HL-60 (cell line): ENCODE measurements at regions not wholly inside any gene's neighbourhood (a gene's known extent, or its start where the extent isn't known, plus 50 kb on each side); places are given as distances from the start of the nearest gene placed in this dataset.
A peak's percentile ranks its signal among the peaks of the same experiment; 100 is the strongest.

Experiments used
- DNase-seq, 2 experiments: peaks; one replicate each; pipeline ENCODE4 v3.0.0-alpha.2; 2010 to 2020; ENCODE audit warnings: low read depth in 1 of 2, low spot score in 1 of 2
- H3K27ac ChIP-seq: fragments of 250-450 bp; sonication (Bioruptor Pico); replicated peaks from 2 replicates; pipeline ENCODE4 v1.5.1; 2020; ENCODE audit warnings: mild to moderate bottlenecking, moderate library complexity
- H3K27me3 ChIP-seq: fragments of 250-450 bp; sonication (Bioruptor Pico); 2 replicates; pipeline ENCODE4 v1.5.1; 2021; ENCODE audit warnings: mild to moderate bottlenecking, moderate library complexity; ENCODE audit not compliant: insufficient read depth, poor library complexity, severe bottlenecking
- H3K4me3 ChIP-seq: replicated peaks from 2 replicates; pipeline ENCODE4 v1.5.1; 2011; ENCODE audit warnings: mild to moderate bottlenecking, control low read depth, low read length; ENCODE audit not compliant: insufficient read depth
- GABPA ChIP-seq: IDR thresholded peaks from 2 replicates; pipeline ENCODE4 v1.6.1; 2012; ENCODE audit warnings: low read depth
- POLR2AphosphoS5 ChIP-seq: IDR thresholded peaks from 2 replicates; pipeline ENCODE4 v1.6.1; 2012; ENCODE audit warnings: low read depth
- REST ChIP-seq: IDR thresholded peaks from 2 replicates; pipeline ENCODE4 v1.6.1; 2012; ENCODE audit warnings: low read depth; ENCODE audit not compliant: insufficient replicate concordance
- SPI1 ChIP-seq: IDR thresholded peaks from 2 replicates; pipeline ENCODE4 v1.6.1; 2012; ENCODE audit warnings: low read depth, mild to moderate bottlenecking, borderline replicate concordance
- TF ChIP-seq, protein P1 (sequence below): IDR thresholded peaks from one replicate; pipeline ENCODE4 v1.5.1; 2011; ENCODE audit warnings: low read length, control low read depth, inconsistent platforms; ENCODE audit not compliant: insufficient read depth

GRCh38 chr4:152064282-152064681 is 303.5 kb upstream of the GATB start:
- Histone ChIP-seq H3K27me3 (no peaks in the 10 kb centered on the region), H3K4me3 (no peak overlapping the region), H3K27ac (no peak overlapping the region)
- no peak for DNase-seq
- TF ChIP-seq REST, result no peak
- no peak for TF ChIP-seq POLR2AphosphoS5
- TF ChIP-seq, protein P1, sequence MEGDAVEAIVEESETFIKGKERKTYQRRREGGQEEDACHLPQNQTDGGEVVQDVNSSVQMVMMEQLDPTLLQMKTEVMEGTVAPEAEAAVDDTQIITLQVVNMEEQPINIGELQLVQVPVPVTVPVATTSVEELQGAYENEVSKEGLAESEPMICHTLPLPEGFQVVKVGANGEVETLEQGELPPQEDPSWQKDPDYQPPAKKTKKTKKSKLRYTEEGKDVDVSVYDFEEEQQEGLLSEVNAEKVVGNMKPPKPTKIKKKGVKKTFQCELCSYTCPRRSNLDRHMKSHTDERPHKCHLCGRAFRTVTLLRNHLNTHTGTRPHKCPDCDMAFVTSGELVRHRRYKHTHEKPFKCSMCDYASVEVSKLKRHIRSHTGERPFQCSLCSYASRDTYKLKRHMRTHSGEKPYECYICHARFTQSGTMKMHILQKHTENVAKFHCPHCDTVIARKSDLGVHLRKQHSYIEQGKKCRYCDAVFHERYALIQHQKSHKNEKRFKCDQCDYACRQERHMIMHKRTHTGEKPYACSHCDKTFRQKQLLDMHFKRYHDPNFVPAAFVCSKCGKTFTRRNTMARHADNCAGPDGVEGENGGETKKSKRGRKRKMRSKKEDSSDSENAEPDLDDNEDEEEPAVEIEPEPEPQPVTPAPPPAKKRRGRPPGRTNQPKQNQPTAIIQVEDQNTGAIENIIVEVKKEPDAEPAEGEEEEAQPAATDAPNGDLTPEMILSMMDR, result no peak

DNA sequence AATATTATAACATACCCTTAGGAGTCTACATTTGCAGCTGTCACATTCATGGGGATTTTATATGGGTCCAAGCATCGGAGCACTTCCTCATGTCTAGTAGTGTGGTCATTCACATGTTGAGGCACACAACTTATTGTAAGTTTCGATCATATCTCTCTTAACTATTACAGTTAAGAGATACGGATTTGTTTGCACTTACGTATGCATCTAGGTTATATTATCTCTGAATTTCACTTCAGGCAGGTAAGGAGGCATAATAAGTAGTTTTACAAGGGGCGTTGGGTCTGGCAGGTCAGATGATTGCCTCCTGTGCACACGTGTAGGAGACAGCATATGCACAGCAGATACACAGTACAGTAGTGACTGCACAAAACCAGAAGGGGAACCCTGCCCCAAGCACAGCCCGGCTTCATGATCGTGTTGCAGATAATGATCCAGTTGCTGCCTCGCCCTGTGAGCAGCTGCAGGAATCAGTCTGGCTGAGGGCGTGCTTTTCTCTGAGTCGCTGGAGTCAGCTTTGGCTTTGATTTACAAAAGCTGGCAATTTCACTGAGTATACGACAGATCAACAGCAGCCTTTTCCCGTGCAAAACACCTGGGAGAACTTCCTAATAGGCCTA is 302.9 kb upstream of the GATB start:
- TF ChIP-seq SPI1 (peak; percentile 4; the same call in 1 of the 2 replicates), POLR2AphosphoS5 (no peak)
- H3K27ac ChIP-seq, result no peak overlapping the region
- no peak for DNase-seq
- no peaks in the 10 kb centered on the region for H3K27me3 ChIP-seq
- no peak overlapping the region for H3K4me3 ChIP-seq

GRCh38 chr4:152062936-152063620 is 302.3 kb upstream of the GATB start:
- no peak overlapping the region for H3K27ac ChIP-seq
- DNase-seq, result peak in 1 of 2 experiments; percentile 5
- TF ChIP-seq POLR2AphosphoS5 (no peak), SPI1 (no peak), GABPA (no peak), REST (no peak)
- TF ChIP-seq, protein P1, result no peak
- H3K4me3 ChIP-seq, result no peak overlapping the region
- no peaks in the 10 kb centered on the region for H3K27me3 ChIP-seq

DNA sequence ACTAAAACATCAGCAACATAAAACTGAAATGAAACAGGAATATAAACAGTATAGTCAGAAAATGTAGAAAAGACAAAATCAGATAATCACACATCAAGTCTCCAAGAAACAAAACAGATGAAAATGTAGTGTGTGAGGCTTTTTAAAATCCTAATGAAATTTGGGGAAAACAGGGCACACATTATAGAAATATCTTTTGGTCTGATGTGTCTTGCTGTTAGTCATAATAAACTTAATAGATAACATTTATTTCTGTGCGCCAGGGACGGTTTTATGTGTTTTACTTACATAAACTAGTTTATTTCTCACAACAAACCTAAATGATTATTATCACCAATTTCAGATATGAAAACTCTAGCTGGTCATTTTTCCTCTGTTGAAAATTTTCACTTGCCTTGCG is 293.9 kb upstream of the GATB start:
- no peak overlapping the region for H3K4me3 ChIP-seq

More for the DNA sequence above, 293.9 kb upstream of the GATB start:
- DNase-seq, result no peak
- Histone ChIP-seq H3K27me3 (no peaks in the 10 kb centered on the region), H3K27ac (no peak overlapping the region)
- no peak for TF ChIP-seq SPI1
- TF ChIP-seq POLR2AphosphoS5, result no peak
- TF ChIP-seq, protein P1, result no peak
- no peak for TF ChIP-seq REST
- no peak for TF ChIP-seq GABPA
